Ishikawa (cell line): ENCODE measurements at regions not wholly inside any gene's neighbourhood (a gene's known extent, or its start where the extent isn't known, plus 50 kb on each side); places are given as distances from the start of the nearest gene placed in this dataset.

Experiments
- CEBPB ChIP-seq: IDR thresholded peaks from 2 replicates; pipeline ENCODE4 v1.6.1; 2012
- CREB1 ChIP-seq: IDR thresholded peaks from 2 replicates; pipeline ENCODE4 v1.6.1; 2012; ENCODE audit warnings: low read depth
- EGR1 ChIP-seq: IDR thresholded peaks from 2 replicates; pipeline ENCODE4 v1.6.1; 2012
- EP300 ChIP-seq: IDR thresholded peaks from 2 replicates; pipeline ENCODE4 v1.6.1; 2012; ENCODE audit warnings: borderline replicate concordance
- FOXM1 ChIP-seq: IDR thresholded peaks from 2 replicates; pipeline ENCODE4 v1.6.1; 2012; ENCODE audit warnings: low read depth, borderline replicate concordance
- NFIC ChIP-seq: IDR thresholded peaks from 2 replicates; pipeline ENCODE4 v1.6.1; 2012
- RAD21 ChIP-seq: IDR thresholded peaks from 2 replicates; pipeline ENCODE4 v1.6.1; 2012; ENCODE audit warnings: low read depth
- TAF1 ChIP-seq: IDR thresholded peaks from 2 replicates; pipeline ENCODE4 v1.6.1; 2012; ENCODE audit warnings: low read depth, mild to moderate bottlenecking
- TEAD4 ChIP-seq: IDR thresholded peaks from 2 replicates; pipeline ENCODE4 v1.6.1; 2012
- YY1 ChIP-seq: IDR thresholded peaks from 2 replicates; pipeline ENCODE4 v1.6.1; 2012; ENCODE audit warnings: low read depth
- ZBTB7A ChIP-seq: IDR thresholded peaks from 2 replicates; pipeline ENCODE4 v1.6.1; 2012; ENCODE audit warnings: low read depth
- TF ChIP-seq, protein P1 (sequence below): IDR thresholded peaks from 2 replicates; pipeline ENCODE4 v1.6.1; 2012; ENCODE audit warnings: low read depth, mild to moderate bottlenecking
- TF ChIP-seq, protein P2 (sequence below): IDR thresholded peaks from 2 replicates; pipeline ENCODE4 v1.6.1; 2012

DNA sequence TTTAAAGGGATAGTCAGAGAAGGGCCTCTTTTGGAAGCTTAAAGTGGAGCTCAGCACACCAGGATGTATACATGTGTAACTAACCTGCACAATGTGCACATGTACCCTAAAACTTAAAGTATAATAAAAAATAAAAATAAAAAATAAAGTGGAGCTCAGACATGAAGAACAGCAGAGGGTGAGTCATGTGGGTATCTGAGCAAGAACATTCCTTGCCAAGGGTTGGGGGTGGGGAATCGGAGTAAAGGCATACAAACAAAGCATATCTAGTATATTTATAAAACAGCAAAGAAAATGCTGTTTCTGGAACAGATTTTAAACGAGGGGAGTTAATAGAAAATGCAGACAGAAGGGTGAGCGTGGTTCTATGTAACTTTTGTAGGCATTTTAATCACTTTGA lies 562.6 kb upstream of the ANO3 start:
- TF ChIP-seq TAF1 (no peak), YY1 (no peak), EP300 (no peak), TEAD4 (no peak), FOXM1 (no peak), CEBPB (no peak), NFIC (no peak), RAD21 (no peak), EGR1 (no peak), ZBTB7A (no peak), CREB1 (no peak)
- TF ChIP-seq, protein P1, sequence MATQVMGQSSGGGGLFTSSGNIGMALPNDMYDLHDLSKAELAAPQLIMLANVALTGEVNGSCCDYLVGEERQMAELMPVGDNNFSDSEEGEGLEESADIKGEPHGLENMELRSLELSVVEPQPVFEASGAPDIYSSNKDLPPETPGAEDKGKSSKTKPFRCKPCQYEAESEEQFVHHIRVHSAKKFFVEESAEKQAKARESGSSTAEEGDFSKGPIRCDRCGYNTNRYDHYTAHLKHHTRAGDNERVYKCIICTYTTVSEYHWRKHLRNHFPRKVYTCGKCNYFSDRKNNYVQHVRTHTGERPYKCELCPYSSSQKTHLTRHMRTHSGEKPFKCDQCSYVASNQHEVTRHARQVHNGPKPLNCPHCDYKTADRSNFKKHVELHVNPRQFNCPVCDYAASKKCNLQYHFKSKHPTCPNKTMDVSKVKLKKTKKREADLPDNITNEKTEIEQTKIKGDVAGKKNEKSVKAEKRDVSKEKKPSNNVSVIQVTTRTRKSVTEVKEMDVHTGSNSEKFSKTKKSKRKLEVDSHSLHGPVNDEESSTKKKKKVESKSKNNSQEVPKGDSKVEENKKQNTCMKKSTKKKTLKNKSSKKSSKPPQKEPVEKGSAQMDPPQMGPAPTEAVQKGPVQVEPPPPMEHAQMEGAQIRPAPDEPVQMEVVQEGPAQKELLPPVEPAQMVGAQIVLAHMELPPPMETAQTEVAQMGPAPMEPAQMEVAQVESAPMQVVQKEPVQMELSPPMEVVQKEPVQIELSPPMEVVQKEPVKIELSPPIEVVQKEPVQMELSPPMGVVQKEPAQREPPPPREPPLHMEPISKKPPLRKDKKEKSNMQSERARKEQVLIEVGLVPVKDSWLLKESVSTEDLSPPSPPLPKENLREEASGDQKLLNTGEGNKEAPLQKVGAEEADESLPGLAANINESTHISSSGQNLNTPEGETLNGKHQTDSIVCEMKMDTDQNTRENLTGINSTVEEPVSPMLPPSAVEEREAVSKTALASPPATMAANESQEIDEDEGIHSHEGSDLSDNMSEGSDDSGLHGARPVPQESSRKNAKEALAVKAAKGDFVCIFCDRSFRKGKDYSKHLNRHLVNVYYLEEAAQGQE: no peak
- TF ChIP-seq, protein P2, sequence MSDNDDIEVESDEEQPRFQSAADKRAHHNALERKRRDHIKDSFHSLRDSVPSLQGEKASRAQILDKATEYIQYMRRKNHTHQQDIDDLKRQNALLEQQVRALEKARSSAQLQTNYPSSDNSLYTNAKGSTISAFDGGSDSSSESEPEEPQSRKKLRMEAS: no peak
